Activated T-helper 9 cell treated with anti-CD3 and anti-CD28 coated beads, Interleukin-2, amount 50 U/mL, for 16 hours (primary cell): ENCODE measurements at regions not wholly inside any gene's neighbourhood (a gene's known extent, or its start where the extent isn't known, plus 50 kb on each side); places are given as distances from the start of the nearest gene placed in this dataset.
"Not testable (repeated sequence)": the region's sequence is repeated elsewhere in the genome, so short reads cannot be mapped to it uniquely, and the experiment has no call there.

Experiments used
- DNase-seq: peaks from one replicate; pipeline ENCODE4 v3.0.0-alpha.2; 2020; ENCODE audit warnings: low read depth

DNA sequence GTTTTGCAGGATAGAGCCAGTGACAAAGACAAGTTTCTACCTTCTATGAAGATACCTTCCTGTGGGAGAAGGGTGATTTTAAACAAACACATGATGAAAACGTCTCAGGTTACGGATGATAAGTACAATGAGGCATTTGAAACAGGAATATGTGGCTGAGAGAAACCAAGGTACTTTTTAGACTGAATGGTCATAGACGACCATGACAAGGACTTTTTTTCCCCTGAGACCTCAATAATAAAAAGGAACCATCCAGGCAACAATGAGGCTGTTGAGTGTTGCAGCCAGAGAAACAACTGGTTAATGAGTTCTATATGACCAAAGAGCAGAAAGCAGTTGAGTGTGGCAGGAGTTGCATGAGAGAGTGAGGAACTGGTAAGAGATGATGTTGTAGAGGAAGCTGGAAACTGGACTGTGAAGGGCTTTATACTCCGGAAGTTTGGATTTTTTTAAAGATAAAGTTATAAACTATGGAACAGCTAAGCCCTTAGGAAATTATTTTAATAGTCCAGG is 306.1 kb upstream of the CYRIA start:
- DNase-seq, result no peak

DNA sequence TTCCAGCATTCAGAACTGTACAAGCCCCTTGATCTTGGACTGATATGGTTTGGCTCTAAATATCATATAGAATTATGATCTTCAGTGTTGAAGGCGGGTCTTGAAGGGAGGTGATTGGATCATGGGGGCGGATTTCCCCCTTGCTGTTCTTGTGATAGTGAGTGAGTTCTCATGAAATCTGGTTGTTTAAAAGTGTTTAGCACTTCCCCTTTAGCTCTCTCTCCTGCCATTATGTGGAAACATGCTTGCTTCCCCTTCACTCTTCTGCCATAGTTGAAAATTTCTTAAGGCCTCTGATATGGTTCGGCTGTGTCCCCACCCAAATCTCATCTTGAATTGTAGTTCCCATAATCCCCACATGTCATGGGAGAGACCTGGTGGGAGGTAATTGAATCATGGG is 305.3 kb upstream of the CYRIA start:
- DNase-seq, result not testable (repeated sequence)

DNA sequence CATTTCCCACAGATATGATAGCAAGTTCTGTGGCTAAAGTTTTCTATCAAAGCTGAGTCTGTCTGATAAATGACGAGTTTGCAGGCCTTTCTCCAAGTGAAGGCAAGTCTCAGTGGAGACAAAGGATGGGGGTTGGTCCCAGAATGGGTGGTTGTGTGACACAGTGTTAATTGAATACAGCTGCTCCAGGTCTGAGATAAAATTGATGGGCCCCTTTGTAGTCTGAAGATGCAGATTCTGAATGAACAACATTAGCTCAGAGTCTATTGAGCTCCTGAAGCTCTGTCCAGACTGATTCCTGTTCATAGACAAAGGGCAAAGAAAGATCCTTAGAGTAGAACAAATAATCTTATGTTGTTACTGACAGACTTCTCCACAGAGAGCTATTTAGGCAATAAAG is 296.9 kb upstream of the CYRIA start:
- DNase-seq, result no peak

DNA sequence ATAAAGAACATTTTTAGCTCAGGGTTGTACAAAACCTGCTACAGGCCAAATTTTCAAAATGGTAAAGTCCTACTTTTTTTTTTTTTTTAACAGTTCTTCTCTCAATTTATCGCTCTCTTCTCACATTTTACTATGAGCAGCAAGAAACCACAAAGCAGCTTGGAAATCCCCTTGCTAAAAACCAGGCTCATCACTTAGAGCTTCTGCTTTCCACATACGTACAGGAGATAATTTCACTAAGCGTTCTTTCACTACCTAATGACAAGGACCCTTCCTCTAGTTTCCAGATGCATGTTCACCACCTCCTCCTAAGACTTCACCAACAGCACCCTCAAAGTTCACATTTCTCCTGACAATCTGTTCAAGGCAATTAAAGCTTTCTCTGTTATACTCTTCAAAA is 294.9 kb upstream of the CYRIA start:
- no peak for DNase-seq

DNA sequence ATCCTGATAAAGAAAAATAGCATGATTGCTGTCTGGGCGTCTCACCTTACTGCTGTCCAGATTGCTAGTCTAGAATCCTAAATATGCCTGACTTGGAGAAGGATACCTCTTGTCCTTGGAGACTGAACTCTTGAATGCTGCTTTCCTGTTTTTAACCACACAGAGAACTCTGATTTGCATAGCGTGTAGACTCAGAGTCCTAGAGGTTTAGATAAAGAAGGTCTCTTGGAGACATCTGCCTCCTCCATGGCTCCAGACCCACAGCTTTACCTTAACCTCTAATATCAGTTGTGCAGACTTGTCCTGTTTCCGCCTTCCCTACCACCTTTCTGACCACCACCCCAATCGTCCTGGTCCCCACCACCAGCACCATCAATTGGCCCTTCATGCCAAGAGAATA is 292.6 kb upstream of the CYRIA start:
- no peak for DNase-seq

DNA sequence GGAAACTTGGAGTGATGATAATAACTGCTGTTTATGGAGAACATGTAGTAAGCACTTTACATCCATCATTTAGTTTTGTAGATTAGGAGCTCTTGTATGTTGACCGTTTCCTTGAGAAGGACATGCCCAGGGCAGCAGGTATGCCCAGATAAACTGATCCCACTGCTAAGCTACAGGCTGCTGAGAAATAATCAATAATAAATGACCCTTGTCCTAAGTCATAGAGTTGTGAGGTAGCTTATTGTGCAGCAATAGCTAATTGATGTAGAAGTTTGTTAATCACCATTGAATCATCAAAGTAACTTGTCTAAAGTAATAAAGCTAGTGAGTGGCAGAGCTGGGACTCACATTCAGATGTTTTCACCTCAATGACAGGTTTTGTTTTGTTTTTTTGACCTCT is 287.2 kb upstream of the CYRIA start:
- DNase-seq, result no peak

DNA sequence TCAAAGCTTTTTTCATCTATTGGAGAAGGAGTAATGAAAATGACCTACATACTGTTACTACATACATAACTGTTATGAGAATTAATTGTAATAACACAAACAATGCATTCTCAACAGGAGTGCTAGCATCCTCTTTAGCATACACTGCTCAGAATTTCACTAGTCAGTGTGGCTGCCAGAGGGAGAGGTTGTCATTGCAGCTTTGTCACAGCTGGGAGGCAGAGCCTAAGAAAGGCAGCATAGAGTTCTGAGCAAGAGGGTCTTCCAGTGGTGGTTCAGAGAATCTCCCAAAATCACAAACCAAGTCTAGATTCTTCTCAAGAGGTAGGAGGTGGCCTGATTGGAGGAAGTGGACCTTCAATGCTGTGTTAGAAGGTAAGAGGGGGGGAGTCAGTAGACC is 286.7 kb upstream of the CYRIA start:
- DNase-seq, result no peak

DNA sequence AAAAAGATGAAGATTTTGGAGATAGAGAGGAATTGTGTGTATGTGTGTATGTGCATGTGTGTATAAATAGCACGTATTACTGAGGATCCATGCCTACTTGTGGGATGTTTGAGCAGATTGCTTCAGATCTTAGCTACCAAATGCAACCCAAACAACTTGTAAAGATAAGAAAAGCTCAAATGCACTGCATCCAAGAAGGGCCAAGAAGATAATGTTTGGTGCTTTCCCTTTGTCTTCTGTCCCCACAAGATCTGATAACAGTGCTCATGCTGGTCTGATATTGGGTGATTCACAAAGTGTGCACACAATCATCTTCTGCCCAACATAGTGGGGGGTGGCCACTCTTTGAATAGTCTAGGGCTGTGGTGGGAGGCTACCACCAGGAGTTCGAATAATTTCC is 284.8 kb upstream of the CYRIA start:
- DNase-seq, result no peak

DNA sequence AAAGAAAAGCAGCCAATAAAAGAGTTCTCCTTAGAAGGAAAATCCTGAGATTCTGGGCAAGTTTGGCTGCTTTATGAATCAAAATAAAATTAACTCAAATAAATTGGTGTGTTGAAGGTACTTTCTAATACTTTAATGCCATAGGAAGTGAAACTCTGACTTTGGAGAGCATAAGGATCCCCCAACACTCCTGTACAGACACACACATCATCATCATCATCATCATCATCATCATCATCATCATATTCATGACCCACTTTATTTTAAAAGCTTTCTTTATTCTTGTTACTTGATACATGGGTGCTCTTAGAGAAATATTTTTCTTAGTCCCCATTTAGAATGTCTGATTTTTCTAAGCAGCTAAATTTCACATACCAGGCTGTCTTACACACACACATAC is 283.1 kb upstream of the CYRIA start:
- DNase-seq, result no peak

DNA sequence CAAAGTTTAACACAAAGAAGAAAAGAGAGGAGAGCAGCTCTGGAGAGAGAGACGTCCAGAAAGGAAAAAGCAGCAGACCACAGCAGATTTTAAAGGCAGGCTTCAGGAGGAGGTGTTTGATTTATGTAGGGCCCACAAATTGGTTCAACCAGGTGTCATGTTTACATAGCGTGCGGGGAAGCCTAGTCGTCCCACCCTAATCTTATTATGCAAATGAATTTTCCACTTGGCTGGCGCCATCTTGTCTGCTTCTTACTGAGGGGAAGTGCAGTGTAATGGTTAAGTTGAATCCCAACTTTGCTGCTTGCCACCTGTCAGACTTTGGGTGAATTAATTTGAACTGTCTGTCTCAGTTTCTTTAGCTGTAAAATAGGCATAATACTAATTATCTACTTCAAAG is 282.4 kb upstream of the CYRIA start:
- no peak for DNase-seq

DNA sequence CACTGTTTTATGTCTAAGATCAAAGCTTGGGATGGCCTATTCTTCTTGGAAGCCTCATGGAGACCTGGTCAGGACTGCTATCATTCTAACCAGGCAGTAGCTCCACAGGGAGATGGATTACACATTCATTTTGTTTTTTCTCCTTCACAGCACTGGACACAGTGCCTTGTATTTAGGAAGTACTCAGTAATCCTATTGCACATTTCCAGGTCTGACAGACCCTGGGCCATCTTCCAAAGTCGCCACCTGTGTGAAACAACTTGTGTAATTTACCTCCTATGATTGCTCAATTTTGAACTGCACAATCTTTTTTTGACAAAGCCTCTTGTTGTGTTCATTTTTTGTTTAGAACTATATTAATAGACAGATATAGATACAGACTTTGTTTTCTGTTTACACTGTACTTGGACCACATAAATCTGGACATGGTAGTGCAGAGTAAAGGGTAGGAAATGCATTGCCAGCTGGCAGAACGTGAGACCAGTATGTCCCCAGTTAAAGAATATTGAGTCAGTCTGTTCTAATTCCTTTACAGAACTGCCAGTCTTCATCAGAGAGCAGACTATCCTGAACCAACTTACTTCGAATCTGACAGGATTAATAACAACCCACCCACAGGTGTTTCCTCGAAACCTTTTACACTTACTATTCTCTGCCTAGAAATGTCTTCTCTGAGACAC is 277.8 kb upstream of the CYRIA start:
- DNase-seq, result no peak

DNA sequence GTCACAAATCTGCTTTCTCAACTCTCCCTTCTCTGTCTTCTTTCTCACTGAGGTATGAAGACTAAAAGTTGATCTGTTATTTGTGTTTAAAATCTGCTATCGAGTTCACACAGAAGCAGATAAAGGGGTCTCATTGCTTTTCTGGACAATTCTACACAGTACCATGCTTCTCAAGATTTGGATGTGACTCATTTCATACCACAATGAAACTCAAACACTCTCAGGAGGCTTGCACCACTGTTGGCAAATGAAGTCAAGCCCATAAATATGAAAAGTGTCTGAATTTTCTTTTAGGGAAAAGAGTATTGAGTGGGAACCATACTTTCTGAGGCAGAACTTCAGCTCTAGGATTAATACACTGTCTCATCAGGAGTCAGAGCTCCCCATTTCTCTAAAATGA is 274.6 kb upstream of the CYRIA start:
- no peak for DNase-seq

DNA sequence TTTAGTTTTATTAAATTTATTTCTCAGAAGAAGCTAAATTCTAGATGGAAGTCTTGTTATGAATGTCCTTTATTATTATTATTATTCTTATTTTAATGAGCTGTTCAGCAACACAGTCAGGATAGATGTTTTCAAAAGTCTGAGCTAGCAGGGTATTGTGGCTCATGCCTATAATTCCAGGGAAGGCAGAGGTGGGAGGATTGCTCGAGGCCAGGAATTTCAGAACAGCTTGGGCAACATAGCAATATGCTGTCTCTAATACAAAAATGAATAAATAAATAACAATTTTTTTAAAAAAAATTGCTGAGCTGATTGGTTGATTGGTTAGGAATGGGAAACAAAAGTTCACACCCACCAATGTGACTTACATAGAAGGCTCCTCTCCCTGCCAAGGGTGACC is 274.1 kb upstream of the CYRIA start:
- DNase-seq, result no peak

DNA sequence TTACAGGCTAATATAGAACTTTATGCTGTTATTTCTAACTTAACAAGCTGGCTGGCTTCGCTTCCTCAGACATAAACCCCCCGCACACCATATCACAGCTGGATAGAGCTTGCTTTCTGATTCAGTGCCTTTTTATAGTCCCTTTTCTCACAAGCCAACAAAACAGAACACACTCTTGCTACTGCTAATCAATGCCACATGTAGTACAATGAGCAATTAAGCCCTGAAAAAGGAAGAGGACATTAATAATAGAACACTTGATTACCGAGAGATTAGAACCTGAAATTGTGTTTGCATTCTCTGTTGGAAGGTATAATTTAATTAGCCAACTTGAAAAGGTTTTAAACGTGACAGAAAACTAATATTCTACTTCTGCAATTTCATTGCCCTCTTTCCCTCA is 267.7 kb upstream of the CYRIA start:
- DNase-seq, result no peak

DNA sequence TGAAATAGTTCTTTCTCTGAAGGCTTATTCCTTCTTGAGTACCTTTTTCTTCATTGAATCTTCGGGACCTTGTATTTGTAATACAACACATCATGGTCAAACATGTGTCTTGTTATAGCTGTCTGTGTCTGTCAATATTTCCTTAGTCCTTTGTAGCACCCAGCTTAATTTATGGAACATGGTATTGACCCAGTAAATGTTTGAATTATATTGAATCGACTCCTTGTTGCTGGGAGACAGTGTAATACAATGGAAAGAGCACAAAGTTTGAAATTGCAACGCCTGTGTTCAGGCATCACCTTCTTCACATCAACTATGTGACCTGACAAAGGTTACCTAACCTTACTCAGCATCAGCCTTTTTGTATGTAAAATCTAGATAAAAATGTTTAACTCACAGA is 267.2 kb upstream of the CYRIA start:
- no peak for DNase-seq

DNA sequence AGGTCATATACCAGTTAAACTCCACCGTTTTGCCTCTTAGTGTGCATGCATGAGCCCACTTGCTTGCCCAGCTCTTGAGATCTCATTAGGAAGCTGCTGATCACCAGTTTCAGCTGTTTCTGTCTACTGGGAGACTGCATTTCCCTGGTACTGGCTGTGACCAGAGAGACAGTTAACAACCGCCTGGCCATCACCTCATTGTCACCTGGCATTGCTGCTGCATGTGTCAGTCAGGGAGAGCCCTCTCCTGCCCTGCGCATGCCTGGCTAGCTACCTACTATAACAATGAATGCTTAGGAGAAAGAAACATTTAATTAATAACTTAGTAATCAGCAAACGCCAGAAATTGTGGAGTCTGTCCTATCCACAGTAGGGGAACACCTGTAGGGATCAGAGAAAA is 265.8 kb upstream of the CYRIA start:
- DNase-seq, result no peak

DNA sequence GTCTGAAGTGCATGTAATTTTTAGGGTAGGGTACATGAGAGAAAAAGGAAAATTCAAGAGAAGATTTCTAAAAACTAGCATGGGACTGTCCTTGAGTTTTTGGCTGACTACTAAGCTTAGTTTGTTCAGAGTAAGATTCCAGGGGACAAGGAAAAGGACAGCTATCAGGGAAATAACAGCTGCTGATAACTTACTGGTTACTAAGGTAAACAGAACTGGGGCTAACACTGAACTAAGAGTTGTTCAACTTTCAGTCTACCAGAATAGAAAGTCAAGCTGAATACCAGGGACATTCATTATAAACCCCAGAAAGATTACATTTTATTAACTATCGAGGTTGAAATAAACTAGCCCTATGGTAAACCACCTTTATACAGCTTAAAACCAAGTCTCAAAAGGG is 261.8 kb upstream of the CYRIA start:
- no peak for DNase-seq

DNA sequence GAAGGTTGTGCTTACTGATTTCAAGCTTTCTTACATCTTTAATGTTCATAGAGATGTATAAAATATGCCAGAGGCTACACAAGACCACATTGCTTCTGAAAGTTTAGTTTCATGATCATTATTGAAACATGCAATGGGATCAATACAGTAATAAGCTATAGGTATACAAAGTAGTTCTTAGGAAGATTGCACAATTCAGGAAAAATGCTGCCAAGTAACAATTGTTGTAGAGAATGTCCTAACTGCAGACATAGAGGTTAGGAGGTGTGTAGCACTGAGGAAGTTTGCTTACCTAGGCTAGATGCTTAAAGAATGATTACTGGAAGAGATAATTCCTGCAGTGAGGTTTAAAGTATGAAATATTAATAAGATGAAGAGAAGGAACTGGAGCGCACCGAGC is 259.5 kb upstream of the CYRIA start:
- DNase-seq, result no peak

DNA sequence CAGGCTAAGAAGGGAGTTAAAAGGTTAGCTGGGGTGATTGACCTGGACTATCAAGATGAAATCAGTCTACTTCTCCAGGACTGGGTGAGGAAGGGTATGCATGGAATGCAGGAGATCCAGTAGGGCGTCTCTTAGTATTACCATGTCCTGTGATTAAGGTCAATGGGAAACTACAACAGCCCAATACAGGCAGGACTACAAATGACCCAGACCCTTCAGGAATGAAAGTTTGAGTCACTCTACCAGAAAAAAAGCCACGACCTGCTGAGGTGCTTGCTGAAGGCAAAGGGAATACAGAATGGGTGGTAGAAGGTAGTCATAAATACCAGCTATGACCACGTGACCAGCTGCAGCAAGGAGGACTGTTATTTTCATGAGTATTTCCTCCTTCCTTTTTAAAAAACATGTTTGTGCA is 249.7 kb upstream of the CYRIA start:
- DNase-seq, result not testable (repeated sequence)

DNA sequence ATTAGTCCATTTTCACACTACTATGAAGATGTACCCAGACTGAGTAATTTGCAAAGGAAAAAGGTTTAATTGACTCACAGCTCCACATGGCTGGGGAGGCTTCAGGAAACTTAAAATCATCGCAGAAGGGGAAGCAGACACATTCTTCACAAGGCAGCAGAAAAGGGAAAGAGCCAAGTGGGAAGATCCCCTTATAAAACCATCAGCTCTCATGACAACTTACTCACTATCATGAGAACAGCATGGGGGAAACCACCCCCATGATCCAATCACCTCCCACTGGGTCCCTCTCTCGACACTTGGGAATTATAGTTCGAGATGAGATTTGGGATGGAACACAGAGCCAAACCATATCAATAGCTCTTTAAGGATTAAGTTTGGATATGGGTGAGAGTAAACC is 246.1 kb upstream of the CYRIA start:
- no peak for DNase-seq

DNA sequence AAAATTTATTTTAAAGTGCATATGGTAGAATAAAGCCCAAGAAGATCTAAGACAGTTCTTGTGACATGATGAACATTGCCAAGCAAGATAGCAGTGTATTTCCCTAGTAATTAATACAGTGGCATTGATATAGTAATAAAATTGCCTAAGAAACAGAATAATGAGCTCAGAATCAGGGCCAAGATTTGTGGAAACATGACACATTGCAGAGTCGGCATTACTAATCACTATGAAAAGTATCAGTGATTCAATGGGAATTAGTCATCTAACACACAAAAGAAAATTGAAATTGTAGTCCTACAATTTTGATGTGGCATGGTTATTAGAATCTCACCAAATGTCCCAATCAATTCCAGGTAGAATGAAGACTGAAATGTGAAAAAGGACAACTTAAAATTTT is 243.0 kb upstream of the CYRIA start:
- DNase-seq, result no peak

DNA sequence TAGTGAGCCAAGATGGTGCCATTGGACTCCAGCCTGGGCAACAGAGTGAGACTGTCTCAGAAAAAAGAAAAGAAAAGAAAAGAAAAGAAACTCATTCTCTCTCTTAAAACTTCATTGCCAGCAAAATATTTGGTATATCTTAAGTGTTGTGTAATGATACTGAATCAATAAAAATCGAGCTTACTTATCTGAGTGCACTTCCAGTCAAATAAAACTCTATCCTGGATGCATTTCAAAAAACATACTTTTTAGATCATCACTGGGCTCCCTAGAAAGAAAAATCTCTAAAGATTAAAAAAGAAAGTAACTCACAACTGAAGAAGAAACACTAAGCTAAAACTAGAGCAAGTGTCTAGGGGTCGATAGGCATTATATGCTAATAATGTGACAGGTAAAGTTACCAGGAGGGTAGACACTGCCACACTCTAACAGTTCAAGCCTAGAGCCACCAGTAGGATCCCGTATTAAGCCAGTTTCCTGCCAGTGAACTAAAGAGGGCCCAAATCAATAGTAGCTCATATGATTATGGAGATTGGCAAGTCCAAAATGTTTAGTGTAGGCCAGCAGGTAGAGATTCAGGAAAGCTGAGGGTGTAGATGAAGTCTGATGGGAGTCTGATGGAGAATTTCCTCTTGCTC is 242.1 kb upstream of the CYRIA start:
- no peak for DNase-seq

DNA sequence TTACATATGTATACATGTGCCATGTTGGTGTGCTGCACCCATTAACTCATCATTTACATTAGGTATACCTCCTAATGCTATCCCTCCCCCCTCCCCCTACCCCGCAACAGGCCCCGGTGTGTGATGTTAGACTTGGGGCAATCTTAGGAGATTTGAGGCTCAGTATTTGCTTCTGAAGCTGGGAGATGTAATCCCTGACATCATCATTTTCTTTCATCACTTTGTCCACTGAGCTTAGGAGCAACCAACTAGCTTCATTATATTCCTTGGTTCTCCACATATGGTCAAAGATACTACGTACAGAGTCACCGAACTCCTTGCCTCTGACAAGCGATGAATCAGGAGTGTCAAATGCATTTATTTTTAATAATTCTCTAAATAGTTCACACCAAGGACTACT is 239.7 kb upstream of the CYRIA start:
- DNase-seq, result not testable (repeated sequence)

DNA sequence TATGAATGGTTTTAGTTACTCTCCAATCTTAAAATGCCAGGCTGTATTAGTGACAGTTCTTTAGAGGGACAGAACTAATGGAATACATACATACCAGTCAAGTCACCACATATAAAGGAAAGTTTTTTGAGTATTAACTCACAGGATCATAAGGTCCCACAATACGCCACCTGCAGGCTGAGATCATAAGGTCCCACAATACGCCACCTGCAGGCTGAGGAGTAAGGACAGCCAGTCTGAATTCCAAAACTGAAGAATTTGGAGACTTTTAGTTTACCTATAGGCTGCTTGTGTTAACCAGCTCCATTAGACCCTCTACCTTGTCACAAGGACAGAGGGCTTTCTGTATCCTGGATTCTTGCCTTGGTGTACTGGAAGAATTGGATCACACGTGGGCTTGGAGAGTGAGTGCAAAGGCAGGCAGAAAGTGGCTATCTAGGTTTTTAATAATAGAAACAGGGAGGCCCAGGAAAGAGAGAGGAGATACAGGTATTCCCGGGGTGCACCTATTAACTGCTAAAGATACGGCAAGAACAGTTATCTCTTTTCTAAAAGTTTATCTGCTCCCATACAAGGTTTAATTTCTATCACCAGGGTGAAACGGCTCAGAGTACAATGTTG is 234.9 kb upstream of the CYRIA start:
- no peak for DNase-seq
